GM12878 (cell line): ENCODE measurements at regions not wholly inside any gene's neighbourhood (a gene's known extent, or its start where the extent isn't known, plus 50 kb on each side); places are given as distances from the start of the nearest gene placed in this dataset.

Source experiments
- ATAC-seq: fragments of 200-7000 bp; cut with Tn5 transposase; 3 replicates; pipeline ENCODE4 v1.9.1; 2020; ENCODE audit warnings: mild to moderate bottlenecking, moderate library complexity
- BruUV-seq: library from RNA; stranded (reverse); fragments of 400-500 nt; replicated peaks from 2 replicates; lab custom pipeline; 2021; lab: Mats Ljungman, UMichigan
- CTCF ChIA-PET: fragments of 300-600 bp; sonication (Branson Sonifier 250); formaldehyde crosslinking; extraction: SDS; loops from one replicate; lab custom pipeline; 2021; ENCODE audit warnings: inconsistent platforms; lab: Yijun Ruan, JAX
- POLR2A ChIA-PET: fragments of 350-600 bp; formaldehyde crosslinking; extraction: SDS; loops from one replicate; lab custom pipeline; 2021; ENCODE audit warnings: inconsistent platforms; lab: Charles Lee
- RAD21 ChIA-PET: fragments of 300-600 bp; sonication (Branson Sonifier 250); formaldehyde crosslinking; loops from one replicate; lab custom pipeline; 2023; ENCODE audit warnings: antibody characterized with exemption; ENCODE audit not compliant: unreplicated experiment; lab: Charles Lee
- SMC1A ChIA-PET: fragments of 300-600 bp; sonication (Branson Sonifier 250); formaldehyde crosslinking; loops from one replicate; lab custom pipeline; 2023; ENCODE audit not compliant: unreplicated experiment, uncharacterized antibody; lab: Charles Lee
- DNase-seq: peaks from one replicate; pipeline ENCODE4 v3.0.0-alpha.2; 2011; ENCODE audit warnings: low read depth, low spot score
- FAIRE-seq: peaks from 3 replicates; lab custom pipeline; 2011; peaks lifted over from hg19 to GRCh38; lab: Jason Lieb, UNC
- H2AFZ ChIP-seq: 2 replicates; pipeline ENCODE4 v1.6.0; 2011; ENCODE audit warnings: low read depth, low read length, control low read depth; ENCODE audit not compliant: control insufficient read depth
- H3K27ac ChIP-seq: 2 replicates; pipeline ENCODE4 v1.5.1; 2011; ENCODE audit warnings: control low read depth; ENCODE audit not compliant: control insufficient read depth, insufficient read depth
- H3K27me3 ChIP-seq, 2 experiments: replicated peaks in 1 of 2; 2 replicates each; pipeline versions ENCODE4 v1.6.0 to v1.6.1; 2011; ENCODE audit warnings: low read length in 1 of 2; ENCODE audit not compliant: control insufficient read depth in 2 of 2, insufficient read depth in 2 of 2
- H3K36me3 ChIP-seq, 2 experiments: 2 replicates each; pipeline ENCODE4 v1.5.1; 2011; ENCODE audit warnings: low read length in 1 of 2; ENCODE audit not compliant: control insufficient read depth in 2 of 2, insufficient read depth in 2 of 2
- H3K4me1 ChIP-seq: 2 replicates; pipeline ENCODE4 v1.6.1; 2011; ENCODE audit warnings: mild to moderate bottlenecking, low read length, moderate library complexity, mixed read lengths; ENCODE audit not compliant: control insufficient read depth, insufficient read depth
- H3K4me2 ChIP-seq: 2 replicates; pipeline ENCODE4 v1.6.0; 2011; ENCODE audit warnings: control low read depth; ENCODE audit not compliant: control insufficient read depth, insufficient read depth
- H3K4me3 ChIP-seq: fragments of 200-600 bp; sonication (generic); 2 replicates; pipeline ENCODE4 v1.5.1; 2016
- H3K79me2 ChIP-seq: 2 replicates; pipeline ENCODE4 v1.6.0; 2011; ENCODE audit warnings: low read length; ENCODE audit not compliant: control insufficient read depth, insufficient read depth
- H3K9ac ChIP-seq: 2 replicates; pipeline ENCODE4 v1.8.0; 2011; ENCODE audit warnings: low read length, control low read depth, mixed read lengths; ENCODE audit not compliant: control insufficient read depth, insufficient read depth
- H3K9me3 ChIP-seq: replicated peaks from 3 replicates; pipeline ENCODE4 v1.5.1; 2011; ENCODE audit warnings: mild to moderate bottlenecking, low read length; ENCODE audit not compliant: control insufficient read depth, insufficient read depth
- H4K20me1 ChIP-seq: 2 replicates; pipeline ENCODE4 v1.6.0; 2011; ENCODE audit not compliant: control insufficient read depth, insufficient read depth
- ATF7 ChIP-seq: fragments of 450-650 bp; IDR thresholded peaks from 2 replicates; pipeline ENCODE4 v1.6.1; 2016; ENCODE audit warnings: low read depth, mild to moderate bottlenecking
- BACH1 ChIP-seq: fragments of 450-650 bp; IDR thresholded peaks from 2 replicates; pipeline ENCODE4 v1.6.1; 2017; ENCODE audit warnings: mild to moderate bottlenecking, borderline replicate concordance
- BHLHE40 ChIP-seq, 2 experiments: fragments of 450-650 bp in 1 of 2; IDR thresholded peaks; 2 replicates each; pipeline ENCODE4 v1.6.1; 2011 to 2017; ENCODE audit warnings: low read depth in 2 of 2, borderline replicate concordance in 1 of 2, improper control_type of control experiment in 1 of 2, low read length in 1 of 2, mild to moderate bottlenecking in 1 of 2
- BMI1 ChIP-seq: fragments of 450-650 bp; IDR thresholded peaks from 2 replicates; pipeline ENCODE4 v1.6.1; 2016; ENCODE audit warnings: mild to moderate bottlenecking, moderate library complexity, borderline replicate concordance
- BRCA1 ChIP-seq: IDR thresholded peaks from 2 replicates; pipeline ENCODE4 v1.6.1; 2011; ENCODE audit warnings: low read depth, low read length, improper control_type of control experiment
- CEBPB ChIP-seq, 2 experiments: fragments of 150-350 bp in 1 of 2; IDR thresholded peaks; 2 replicates each; pipeline ENCODE4 v1.6.1; 2012 to 2014; ENCODE audit warnings: low read depth in 2 of 2, low read length in 2 of 2, borderline replicate concordance in 1 of 2, inconsistent platforms in 1 of 2
- CREB1 ChIP-seq: IDR thresholded peaks from 2 replicates; pipeline ENCODE4 v1.6.1; 2012; ENCODE audit warnings: low read depth, mild to moderate bottlenecking, inconsistent platforms
- CREM ChIP-seq: IDR thresholded peaks from 2 replicates; pipeline ENCODE4 v1.6.1; 2014; ENCODE audit warnings: antibody characterized with exemption, low read depth
- FOXK2 ChIP-seq: fragments of 450-650 bp; IDR thresholded peaks from 2 replicates; pipeline ENCODE4 v1.6.1; 2017; ENCODE audit warnings: mild to moderate bottlenecking, moderate library complexity
- GATAD2B ChIP-seq: fragments of 450-650 bp; conservative IDR thresholded peaks from 2 replicates; pipeline ENCODE4 v1.6.1; 2017; ENCODE audit warnings: low read depth, mild to moderate bottlenecking, moderate library complexity
- IRF4 ChIP-seq: IDR thresholded peaks from 2 replicates; pipeline ENCODE4 v1.6.1; 2011; ENCODE audit warnings: low read depth, low read length
- MYB ChIP-seq: fragments of 150-350 bp; IDR thresholded peaks from 2 replicates; pipeline ENCODE4 v1.6.1; 2014; ENCODE audit warnings: mild to moderate bottlenecking, low read depth, low read length, borderline replicate concordance
- NFXL1 ChIP-seq: fragments of 450-650 bp; IDR thresholded peaks from 2 replicates; pipeline ENCODE4 v1.6.1; 2017; ENCODE audit warnings: antibody characterized with exemption, mild to moderate bottlenecking, borderline replicate concordance
- RCOR1 ChIP-seq: conservative IDR thresholded peaks from 2 replicates; pipeline ENCODE4 v1.6.1; 2012; ENCODE audit warnings: low read depth, low read length, improper control_type of control experiment
- STAT3 ChIP-seq: IDR thresholded peaks from 2 replicates; pipeline ENCODE4 v1.6.1; 2011; ENCODE audit warnings: low read depth, low read length, improper control_type of control experiment
- USF1 ChIP-seq: IDR thresholded peaks from 2 replicates; pipeline ENCODE4 v1.6.1; 2011; ENCODE audit warnings: borderline replicate concordance, low read depth, mild to moderate bottlenecking, moderate library complexity, mixed read lengths, low read length; ENCODE audit not compliant: insufficient read depth; ENCODE audit errors: extremely low read length
- ZNF274 ChIP-seq: IDR thresholded peaks from one replicate; pipeline ENCODE4 v1.8.0; 2011; ENCODE audit not compliant: insufficient read length, insufficient read depth
- ZNF622 ChIP-seq: fragments of 450-650 bp; IDR thresholded peaks from 2 replicates; pipeline ENCODE4 v1.6.1; 2017; ENCODE audit warnings: mild to moderate bottlenecking, inconsistent platforms
- ZSCAN29 ChIP-seq: fragments of 450-650 bp; IDR thresholded peaks from 2 replicates; pipeline ENCODE4 v1.6.1; 2017; ENCODE audit warnings: mild to moderate bottlenecking, moderate library complexity
- WGBS: methylation state at CpG from one replicate; pipeline ENCODE4 v1.1.6; 2016; ENCODE audit warnings: low lambda C conversion rate; ENCODE audit not compliant: insufficient replicate concordance, insufficient coverage; ENCODE audit errors: missing lambda C conversion rate; 5-methylcytosine and 5-hydroxymethylcytosine counted together
- in situ Hi-C: fragments of 300-500 bp; cut with MboI; formaldehyde crosslinking; loops from 9 replicates; pipeline ENCODE4 v1.14.3; 2018; ENCODE audit warnings: mixed read lengths
- intact Hi-C: fragments of 100-400 bp; cut with micrococcal nuclease; formaldehyde crosslinking; loops from one replicate; pipeline ENCODE4 v1.14.2; 2022; ENCODE audit not compliant: unreplicated experiment

- ChIA-PET CTCF (interaction anchor here (0.6 to 1.0 kb wide), 2 partner anchors 164 to 187 kb away, joined by 3 to 4 read pairs; no protein-coding TSS in a partner anchor), POLR2A (no interaction called here), SMC1A (interaction anchor here (0.8 to 9.0 kb wide), 2 partner anchors 75 to 180 kb away, joined by 3 to 182 read pairs; no protein-coding TSS in a partner anchor), RAD21 (no interaction called here)
- ATAC-seq, result no peak
- BruUV-seq, result no TSS peak
- H3K79me2 ChIP-seq, result no peaks in the 10 kb centered on the region
- H3K9me3 ChIP-seq, result no peaks in the 10 kb centered on the region
- no peak for DNase-seq
- intact Hi-C loops (loop anchor here (5.0 to 10.0 kb wide), 2 partner anchors 178 to 280 kb away; no protein-coding TSS in a partner anchor), in situ Hi-C loops (loop anchor here (10.0 kb wide), 1 partner anchor 1222 kb away; no protein-coding TSS in a partner anchor)
- H3K4me1 ChIP-seq, result peaks cover 5% of the 10 kb centered on the region; the same call in 1 of the 2 replicates
- no peak overlapping the region for H3K9ac ChIP-seq
- H3K4me2 ChIP-seq, result no peak overlapping the region
- TF ChIP-seq GATAD2B, result no peak
- TF ChIP-seq NFXL1, result no peak
- TF ChIP-seq BMI1, result no peak
- no peak for TF ChIP-seq MYB
- TF ChIP-seq IRF4, result no peak
- no peak for TF ChIP-seq STAT3
- no peak for TF ChIP-seq BRCA1
- TF ChIP-seq USF1, result no peak
- TF ChIP-seq ZSCAN29, result no peak
- no peak for TF ChIP-seq CREM
- no peak for TF ChIP-seq ATF7
- TF ChIP-seq ZNF622, result no peak
- TF ChIP-seq FOXK2, result no peak
- TF ChIP-seq CREB1, result no peak
- TF ChIP-seq BACH1, result no peak
- TF ChIP-seq BHLHE40 (IDR thresholded peaks at IDR 0.05; ENCODE audit: borderline replicate concordance in 1 of 2, low read depth in 2 of 2, low read length in 1 of 2), result no peak
- TF ChIP-seq CEBPB (IDR thresholded peaks at IDR 0.05; ENCODE audit: borderline replicate concordance in 1 of 2, low read depth in 2 of 2, low read length in 2 of 2), result no peak
- TF ChIP-seq ZNF274, result no peak
- no peak for TF ChIP-seq RCOR1
- FAIRE-seq, result no peak
- H3K36me3 ChIP-seq, result no peaks in the 10 kb centered on the region
- H2AFZ ChIP-seq, result no peak overlapping the region
- 60% methylated on average over 2 of the region's 2 CpGs for WGBS
- no peak overlapping the region for H3K27ac ChIP-seq
- H3K27me3 ChIP-seq, result no peaks in the 10 kb centered on the region
- no peak overlapping the region for H3K4me3 ChIP-seq
- no peaks in the 10 kb centered on the region for H4K20me1 ChIP-seq
These were observed 251.7 kb downstream of the PIK3R1 start for GRCh38 chr5:68467208-68467607.
